MV-4-11 (cell line): ENCODE measurements at regions not wholly inside any gene's neighbourhood (a gene's known extent, or its start where the extent isn't known, plus 50 kb on each side); places are given as distances from the start of the nearest gene placed in this dataset.

Experiments used
- DNase-seq: peaks from one replicate; lab custom pipeline; 2025; lab: John Stamatoyannopoulos, UW

DNA sequence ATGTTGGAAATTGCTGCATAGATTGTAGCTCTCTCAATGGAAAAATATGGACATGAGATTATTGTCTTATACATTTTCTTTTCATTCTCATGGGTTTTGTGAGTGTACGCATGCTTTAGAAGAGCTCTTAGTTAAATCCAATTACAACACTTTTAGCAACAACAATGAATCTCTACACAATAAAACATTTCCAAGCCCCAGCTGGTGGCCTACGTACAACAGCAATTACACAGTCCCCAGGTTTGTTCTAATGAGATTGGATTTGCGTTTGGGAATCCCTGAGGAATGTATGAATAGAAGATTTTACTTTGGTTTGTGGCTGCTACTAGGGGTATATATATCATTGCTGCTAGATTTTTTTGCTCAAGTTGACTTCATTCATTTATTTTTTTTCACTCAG, 98.6 kb downstream of the FHDC1 start:
- no peak for DNase-seq

DNA sequence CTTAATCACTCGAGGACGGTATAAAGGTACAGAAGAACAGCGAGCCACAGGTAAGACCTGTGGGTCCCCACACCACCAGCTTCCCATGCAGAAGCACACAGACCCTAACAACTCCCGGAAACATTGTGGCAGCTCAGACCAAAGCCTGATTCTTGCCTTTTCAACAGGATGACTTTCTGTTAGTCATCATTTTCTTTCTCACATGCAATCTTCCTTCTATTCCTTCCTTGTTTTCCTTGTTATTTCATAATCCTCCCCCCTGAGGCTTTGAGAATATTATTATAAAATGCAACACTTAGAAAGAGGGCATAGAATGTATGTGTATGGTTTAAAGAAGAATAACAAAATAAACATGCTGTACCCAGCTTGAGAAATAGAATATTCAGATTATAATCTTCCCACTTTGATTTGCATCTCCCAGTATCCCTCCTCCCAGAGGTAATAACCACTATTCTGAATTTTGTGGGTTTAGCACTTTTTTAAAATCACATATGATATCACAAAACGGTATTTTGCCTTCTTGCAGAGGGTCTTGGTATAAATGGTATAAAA, 100.9 kb downstream of the FHDC1 start:
- no peak for DNase-seq

DNA sequence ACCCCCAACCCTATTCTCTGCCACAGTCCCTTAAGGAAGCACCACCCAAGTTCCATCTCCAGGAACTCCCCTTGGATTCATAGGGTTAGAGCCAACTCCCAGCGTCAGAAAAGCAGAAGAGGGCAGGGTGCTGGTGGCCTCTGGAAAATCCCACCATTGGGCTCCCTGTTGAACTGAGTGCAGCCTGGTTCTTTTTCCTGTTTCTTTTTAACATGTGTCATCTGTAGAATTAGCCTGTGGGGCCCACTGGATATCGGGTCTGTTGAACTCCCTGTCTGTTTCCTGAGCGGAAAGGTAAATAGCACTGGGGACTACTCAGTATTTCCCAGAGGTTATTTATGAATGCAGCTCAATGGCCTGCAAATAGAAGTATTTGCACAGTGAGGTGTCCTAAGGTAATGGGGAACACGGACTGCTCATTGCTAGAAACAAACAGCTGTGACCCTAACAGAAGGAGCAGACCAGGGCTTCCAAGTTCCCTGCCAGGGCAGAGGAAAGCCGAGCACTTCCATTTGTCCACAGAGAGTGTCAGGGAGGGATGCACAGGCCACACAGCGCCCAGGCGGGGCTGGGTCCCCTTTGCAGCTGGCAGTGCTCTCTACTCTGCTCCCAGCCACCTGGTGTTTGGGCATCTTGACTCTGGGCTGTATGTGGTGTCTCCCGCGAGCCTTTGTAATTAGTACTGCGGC, 102.6 kb downstream of the FHDC1 start:
- no peak for DNase-seq

DNA sequence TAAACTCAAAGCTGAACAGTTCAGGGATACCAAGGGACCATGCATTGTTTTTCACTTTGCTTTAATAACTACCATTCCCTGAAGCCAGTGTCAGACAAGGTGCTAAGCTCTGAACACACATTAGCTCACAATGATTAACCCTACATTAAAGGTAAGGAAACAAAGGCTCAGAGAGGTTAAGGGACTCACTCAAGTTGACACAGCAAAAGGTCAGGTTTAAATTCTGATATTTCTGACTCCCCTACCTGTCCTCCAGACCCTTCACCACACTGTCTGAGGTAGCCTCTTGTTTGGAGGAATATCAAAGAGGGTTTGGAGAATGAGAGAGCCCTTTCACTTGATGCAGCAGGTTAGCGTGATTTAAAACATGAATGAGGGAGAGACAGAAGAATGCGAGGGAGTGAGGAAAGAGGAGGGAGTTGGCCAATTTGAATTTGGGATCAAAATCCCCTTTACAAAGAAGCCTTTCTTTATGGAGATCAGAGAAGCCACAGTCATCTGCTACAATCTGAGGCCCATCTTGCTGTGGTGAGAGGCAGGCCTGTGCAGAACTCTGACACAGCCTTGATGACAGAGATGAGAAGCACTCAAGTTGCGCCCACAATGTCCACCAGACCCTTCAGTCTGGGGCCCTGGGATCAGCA, 103.5 kb downstream of the FHDC1 start:
- no peak for DNase-seq

DNA sequence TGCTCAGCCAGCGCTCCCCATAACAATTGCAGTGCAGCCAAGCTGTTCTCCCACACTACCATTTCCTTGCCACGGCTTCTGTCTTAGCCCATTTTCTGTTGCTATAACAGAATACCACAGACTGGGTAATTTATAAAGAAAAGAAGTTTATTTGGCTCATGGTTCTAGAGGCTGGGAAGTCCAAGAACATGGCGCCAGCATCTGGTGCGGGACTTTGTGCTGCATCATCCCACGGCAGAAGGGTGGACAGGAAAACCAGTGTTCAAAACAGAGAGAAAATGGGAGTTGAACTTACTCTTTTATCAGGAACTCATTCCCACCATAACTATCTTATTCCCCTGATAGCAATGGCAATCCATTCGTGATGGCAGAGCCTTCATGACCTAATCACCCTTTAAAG, 104.6 kb downstream of the FHDC1 start:
- no peak for DNase-seq

DNA sequence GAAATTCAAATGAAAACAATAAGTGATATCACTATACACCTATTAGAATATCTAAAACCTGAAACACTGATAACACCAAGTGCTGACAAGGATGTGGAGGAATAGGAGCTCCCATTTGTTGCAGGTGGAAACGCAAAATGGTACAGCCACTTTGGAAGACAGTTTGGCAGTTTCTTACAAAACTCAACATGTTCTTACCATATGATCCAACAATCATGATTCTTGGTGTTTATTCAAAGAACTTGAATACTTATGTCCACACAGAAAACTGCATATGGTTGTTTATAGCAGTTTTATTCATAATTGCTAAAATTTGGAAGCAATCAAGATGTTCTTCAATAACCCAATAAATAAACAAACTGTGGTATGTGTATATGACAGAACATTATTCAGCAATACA, 107.9 kb downstream of the FHDC1 start:
- DNase-seq = no peak

DNA sequence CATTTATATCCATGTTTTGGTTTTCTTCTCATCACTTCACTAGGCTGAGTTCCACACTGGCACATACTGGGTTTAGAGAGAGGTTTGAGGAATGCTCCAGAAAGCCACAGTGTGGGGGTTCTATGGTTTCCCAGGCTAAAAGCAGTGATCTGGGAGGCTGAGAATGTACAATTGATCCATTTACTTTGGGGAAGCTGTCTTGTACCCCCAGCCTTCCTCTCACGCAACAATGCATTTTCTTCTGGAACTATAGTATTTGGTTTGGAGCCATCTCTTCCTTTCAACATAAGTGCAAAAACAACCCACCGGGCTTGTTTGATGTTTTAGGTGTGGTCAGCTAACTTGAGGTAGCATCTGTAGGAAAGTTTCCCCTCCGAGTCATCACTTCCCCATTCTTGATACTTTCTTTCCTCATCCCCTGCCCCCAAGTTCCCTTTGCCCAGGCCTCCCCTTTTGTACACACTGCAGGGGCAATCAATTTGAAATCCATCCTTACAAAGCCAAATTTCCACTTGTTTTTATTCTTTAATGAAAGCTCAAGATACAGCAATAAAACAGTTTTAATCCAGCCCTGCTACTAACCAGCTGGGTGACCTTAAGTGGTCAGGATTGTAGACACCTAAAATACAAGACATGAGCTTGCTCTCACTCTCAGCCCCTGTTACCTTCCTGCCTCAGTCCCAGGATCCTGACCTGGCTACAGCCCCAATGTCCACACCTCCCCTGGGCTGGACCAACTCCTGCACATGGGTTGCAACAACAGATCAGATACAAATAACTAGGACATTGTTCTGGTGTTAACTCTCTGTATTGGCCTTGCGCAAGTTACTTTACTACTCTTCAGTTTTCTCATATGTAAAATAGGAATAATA, 109.2 kb downstream of the FHDC1 start:
- DNase-seq = peak; percentile 86

DNA sequence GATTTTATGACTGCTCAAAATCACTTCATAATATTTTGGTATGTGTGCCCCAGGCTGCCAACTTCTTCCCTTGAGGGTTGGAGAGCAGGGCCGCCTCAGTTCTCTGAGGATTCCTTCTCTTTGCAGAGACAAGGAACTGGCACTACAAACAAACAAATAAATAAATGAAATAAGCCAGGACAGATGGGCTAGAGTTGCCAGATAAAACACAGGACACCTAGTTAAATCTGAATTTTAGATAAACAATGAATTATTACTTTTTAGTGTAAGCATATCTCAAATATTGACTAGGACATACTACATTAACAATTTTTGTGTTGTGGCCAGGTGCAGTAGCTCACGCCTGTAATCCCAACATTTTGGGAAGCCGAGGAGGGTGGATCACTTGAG, 122.5 kb downstream of the FHDC1 start:
- DNase-seq = no peak

DNA sequence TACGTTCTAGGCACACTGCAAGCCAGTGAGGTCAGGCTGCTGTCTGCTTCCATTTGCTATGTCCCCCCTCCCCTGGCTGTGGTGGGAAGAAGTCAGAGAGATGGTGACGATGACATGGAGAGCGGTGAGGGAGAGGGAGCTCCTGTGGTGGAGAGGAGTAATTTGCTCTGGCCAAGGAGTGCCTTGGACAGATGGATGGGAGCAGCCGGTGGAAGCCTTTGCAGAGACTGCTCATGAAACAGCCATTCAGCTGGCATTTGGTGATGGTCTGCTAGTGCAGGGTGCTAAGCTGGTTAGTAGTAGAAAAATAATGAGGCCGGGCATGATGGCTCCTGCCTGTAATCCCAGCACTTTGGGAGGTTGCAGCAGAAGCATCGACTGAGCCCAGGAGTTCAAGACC, 124.1 kb downstream of the FHDC1 start:
- DNase-seq = no peak

DNA sequence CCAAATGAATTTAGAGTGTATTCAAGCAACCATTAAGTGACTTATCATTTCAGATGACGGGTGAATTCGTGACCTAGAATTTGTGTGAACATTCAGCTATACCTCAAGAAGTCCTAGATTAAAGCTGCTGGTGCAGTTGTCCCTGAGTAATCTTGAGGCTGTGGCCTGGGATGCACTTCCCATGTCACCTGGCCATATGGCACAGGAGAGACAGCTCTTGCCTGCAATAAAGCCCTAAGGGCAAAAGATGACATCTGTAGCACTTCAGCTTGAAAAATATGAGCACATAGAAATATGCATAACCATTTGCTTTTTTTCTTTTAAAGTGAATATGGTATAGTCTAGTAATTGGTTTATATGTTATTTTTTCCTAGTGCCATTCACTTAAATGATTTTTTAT, 125.8 kb downstream of the FHDC1 start:
- no peak for DNase-seq

DNA sequence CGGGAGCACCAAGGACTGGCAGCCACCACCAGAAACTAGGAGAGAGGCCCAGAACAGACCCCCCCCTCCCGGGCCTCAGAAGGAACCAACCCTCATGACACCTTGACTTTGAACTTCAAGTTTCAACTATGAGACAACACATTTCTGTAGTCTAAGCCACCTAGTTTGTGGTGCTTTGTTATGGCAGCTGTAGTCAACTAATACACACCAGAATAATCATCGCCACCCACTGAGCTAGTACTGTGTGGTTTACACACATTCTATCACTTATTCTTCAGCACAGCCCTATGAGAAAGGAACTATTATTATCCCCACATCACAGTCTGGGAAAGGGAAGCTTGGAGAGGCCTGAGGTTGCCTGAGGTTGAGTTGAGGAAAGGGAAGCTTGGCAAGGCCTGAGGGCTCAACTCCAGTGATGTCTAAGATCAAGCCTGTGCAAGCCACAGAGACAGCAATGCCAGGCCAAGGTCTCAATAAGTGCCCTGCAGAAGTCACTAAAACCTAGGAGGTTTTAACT, 126.6 kb downstream of the FHDC1 start:
- no peak for DNase-seq

DNA sequence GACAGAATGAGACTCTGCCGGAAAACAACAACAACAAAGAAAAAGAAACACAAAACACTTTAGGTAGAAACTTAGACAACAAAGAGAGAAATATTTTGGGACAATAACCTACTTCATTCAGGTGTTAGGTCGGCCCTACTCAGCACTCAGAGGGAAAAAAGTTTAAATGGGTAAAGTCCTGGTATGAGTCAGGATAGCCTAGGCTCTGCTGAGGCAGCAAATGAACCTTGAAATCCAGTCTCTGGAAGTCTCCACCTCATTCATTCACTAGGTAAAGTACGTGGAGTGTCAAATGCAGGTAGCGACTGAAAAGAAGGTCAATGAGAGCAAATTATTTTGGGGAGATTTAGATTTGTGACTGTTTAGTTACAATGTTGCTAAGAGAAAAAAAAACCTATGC, 127.4 kb downstream of the FHDC1 start:
- no peak for DNase-seq

DNA sequence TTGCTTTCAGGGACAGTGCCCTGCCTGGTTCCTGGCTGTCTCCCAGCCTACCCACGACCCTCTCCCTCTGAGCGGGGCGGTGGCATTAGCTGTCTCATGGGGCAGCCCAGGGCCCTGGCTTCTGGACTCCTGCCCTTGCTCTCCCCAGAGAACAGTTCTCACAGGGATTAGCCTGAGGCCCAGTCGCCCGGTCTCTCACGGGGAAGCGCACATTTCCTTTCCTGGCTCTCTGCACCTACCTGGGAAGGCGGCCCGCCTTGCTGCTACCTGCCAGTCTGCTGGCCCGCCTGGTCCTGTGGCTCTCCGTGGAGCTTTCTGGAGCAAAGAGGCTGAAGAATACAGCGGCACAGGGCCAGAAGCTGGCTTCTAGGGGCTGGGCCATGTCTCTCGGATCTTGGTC, 128.4 kb downstream of the FHDC1 start:
- no peak for DNase-seq

DNA sequence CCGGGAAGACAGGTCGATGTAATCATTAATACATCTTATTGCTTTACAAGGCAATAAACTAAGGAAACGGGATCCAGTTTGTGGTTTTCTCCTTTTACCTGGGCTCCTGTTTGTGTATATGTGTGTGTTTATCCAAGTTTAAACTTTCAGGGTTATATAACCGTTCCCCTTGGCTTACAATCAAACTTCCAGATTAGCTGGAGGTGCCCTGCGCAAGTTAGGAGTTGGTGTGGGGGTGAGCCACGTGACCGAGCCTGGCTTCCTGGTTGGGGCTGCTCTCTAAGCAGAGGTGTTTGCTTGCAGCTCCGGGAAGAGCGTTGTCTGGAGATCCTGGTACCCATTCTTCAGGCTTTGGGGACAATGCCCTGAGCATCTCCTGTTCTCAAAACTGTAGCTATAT, 129.2 kb downstream of the FHDC1 start:
- no peak for DNase-seq

DNA sequence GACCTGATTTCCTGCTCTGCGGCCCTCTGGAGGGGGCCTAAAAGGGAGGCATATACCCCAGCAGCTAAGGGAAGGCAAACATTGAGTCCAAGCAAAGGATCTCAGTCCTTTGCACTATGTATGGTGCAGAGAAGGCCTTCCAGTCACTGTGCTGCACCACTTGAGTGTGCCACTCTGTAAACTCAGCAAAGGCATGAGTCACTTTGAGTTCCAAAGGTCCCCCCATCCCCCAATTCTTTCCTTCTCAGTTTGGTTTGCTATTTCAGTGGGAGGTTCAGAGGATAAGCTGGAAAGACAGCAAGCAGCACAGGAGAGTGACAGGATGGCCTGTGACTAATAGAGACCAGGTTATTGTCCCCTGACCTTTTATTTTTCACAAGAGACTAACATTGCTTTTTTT, 131.3 kb downstream of the FHDC1 start:
- DNase-seq = no peak

DNA sequence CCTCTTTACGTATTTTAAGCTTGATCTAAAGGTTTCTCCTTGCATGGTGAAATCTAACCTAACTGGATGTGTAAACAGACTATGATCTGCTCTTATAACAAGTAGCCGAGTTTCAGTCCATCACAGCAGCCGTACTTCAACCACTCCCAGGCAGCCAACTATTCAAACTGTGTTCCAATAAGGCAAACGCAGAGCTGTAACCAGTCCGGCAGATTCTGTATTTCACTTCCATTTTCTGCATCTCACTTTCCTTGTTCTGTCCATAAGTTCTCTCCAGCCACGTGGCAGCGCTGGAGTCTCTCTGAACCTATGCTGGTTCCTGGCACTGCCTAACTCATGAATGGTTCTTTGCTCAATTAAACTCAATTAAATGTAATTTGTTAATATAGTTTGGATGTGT, 132.6 kb downstream of the FHDC1 start:
- DNase-seq = no peak

DNA sequence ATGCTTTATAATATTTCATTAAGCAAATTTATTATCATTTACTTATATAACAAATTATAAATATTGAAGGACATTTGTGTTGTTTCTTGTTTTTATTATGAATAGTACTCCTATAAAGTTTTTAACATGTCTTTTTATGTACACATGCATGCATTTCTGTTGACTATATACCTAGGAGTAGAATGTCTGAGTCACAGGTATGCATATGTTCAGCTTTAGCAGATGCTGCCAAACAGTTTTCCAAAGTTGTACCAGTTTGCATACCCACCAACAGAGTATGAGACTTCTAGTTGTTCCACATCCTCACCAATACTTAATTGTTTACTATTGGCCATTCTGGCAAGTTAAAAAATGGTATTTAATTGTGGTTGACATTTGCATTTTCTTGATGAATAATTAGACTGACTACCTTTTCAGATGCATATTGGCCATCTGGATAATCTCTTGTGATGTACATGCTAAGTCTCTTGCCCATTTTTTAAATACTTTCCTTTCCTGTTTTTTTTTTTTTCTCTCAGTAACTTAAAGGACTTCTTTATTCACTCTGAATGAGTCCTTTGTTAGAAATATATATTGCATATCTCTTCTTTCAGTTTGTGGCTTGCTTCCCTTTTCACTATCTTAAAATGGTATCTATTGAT, 132.2 kb upstream of the TRIM2 start:
- no peak for DNase-seq

DNA sequence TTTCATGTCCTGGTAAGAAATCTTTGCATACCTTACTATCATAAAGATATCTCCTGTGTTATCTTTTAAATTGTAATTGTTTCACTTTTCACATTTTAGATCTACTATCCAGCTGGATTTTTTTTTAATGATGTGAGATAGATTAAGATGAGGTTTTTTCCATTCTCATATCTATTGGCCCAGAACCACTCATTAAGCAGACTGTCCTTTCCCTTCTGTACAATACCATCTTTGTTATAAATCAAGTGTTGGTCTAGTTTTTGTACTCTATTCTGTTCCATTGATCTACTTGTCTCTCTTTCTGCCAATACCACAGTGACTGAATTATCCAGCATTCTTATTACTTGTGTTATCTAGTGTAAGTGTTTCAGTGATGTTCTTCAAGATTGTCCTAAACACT, 131.6 kb upstream of the TRIM2 start:
- no peak for DNase-seq

DNA sequence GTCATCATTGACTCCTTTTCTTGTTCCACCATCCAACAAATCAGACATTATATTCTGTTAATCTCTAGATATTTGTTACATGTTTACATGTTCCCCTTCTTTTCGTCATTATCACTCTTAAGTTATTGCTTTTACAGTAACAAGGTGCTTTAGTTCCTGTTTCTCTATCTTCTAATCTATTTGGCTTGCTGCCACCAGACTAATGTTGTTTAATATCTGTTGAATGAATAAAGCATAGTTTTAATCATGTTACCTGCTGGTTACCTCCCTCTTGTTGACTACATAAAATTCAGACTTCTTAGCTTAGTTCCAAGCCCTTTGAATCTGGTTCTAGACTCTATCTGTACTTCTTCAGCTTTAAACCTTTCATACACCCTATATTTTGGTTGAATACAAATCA, 129.8 kb upstream of the TRIM2 start:
- DNase-seq = no peak

DNA sequence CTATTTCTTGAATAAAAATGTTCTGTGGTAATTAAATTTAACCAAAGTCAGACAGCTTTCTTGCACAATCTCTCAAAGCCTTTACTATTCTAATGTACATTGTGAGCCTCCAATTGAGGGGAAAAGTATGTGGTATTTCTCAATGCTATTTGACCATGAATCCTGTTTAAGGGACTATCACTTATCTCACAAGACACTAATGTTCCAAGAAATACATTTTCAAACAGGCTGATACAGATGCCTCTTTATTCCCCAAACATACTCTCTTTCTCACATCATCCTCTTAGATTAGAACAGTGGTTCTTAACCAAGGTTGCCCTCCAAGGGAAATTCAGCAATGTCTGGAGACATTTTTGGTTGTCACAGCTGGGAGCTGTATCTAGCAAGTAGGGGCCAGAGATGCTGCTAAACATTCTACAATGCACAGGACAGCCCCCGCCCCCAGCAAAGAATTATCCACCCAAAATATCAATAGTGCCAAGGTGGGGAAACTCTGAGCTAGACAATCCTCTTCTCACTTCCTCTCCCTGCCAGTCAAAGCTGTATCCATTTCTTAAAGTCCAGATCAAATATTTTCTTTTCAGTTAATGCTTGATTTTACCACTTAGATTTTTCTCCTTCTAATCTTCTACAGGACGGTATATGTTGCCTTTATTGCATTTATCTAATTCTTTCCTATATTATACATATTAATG, 129.2 kb upstream of the TRIM2 start:
- DNase-seq = no peak

DNA sequence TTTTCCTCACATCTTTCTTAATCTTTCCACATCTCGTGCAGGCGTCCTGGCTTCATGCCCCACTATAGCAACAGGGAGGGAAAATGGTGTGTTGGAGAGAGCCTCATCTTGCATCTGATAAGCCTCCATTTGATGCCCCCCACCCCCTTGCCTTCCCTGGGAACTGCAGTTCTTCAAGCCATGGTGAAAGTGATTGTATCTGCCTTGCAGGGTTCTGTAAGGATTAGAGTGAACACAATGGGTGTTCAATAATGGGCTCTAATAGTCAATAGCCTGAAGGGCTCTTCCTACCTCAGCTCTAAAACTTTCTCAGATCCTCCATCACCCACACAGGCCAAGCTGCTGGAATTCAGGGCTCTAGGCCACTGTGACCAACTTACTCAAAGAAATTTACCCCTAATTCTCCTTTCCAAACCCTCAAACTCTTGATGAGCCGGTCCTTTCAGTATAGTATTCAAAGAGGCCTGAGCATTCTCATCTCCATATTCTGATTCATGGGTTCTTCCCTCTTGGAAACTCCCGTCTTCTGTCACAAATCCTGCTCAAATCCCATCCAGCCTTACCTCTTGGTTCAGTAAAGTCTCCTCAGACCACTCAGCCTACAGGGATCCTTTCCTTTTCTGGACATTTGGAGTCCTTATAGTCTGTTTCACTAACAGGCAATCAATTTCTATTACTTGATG, 128.3 kb upstream of the TRIM2 start:
- DNase-seq = no peak
